IPS DF 6.9 (cell line): ENCODE measurements at regions not wholly inside any gene's neighbourhood (a gene's known extent, or its start where the extent isn't known, plus 50 kb on each side); places are given as distances from the start of the nearest gene placed in this dataset.

Source experiments
- DNase-seq: peaks from one replicate; pipeline ENCODE4 v3.0.0-alpha.2; 2013; ENCODE audit warnings: low read depth, low spot score
- H3K27ac ChIP-seq: one replicate; pipeline ENCODE4 v1.5.1; 2013; ENCODE audit warnings: low read length, control low read depth
- H3K27me3 ChIP-seq: 2 replicates; pipeline ENCODE4 v1.6.1; 2013; ENCODE audit warnings: mild to moderate bottlenecking, low read length; ENCODE audit not compliant: control insufficient read depth, insufficient read depth
- H3K36me3 ChIP-seq: 2 replicates; pipeline ENCODE4 v1.6.1; 2013; ENCODE audit warnings: low read length; ENCODE audit not compliant: control insufficient read depth, insufficient read depth
- H3K4me1 ChIP-seq: 2 replicates; pipeline ENCODE4 v1.6.1; 2013; ENCODE audit warnings: low read length; ENCODE audit not compliant: control insufficient read depth, insufficient read depth
- H3K4me3 ChIP-seq: 2 replicates; pipeline ENCODE4 v1.5.1; 2013; ENCODE audit warnings: mild to moderate bottlenecking, low read length
- H3K9me3 ChIP-seq: 2 replicates; pipeline ENCODE4 v1.6.1; 2013; ENCODE audit warnings: low read length, inconsistent platforms; ENCODE audit not compliant: control insufficient read depth, insufficient read depth
- WGBS: extraction: QIAGEN DNeasy Blood & Tissue Kit; methylation state at CpG from one replicate; pipeline ENCODE4 v1.1.7; 2013; ENCODE audit warnings: mixed read lengths, missing lambda C conversion rate; ENCODE audit not compliant: insufficient read length, insufficient coverage; 5-methylcytosine and 5-hydroxymethylcytosine counted together

DNA sequence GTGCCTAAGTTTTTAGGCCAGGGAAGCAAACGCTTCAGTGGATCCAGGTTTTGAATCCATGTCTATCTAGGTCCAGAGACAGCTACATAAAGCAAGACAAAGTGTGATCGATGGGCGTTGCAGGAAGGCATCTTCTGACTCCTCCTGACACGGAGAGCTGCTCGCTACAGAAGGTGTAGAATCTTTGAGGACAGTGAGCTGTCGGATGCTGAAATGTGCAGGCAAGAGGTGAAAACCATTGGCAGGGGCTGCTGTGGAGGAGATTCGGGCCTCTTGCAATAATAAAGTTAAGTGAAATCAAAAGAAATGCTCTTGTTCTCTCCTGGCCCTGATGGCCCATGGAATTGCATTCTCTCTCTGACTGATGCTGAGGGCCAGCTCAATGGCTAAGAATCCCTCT, 336.2 kb downstream of the CYRIA start:
- WGBS: no CpG with 5 or more reads among the region's 7 CpGs
- DNase-seq: no peak
- Histone ChIP-seq H3K36me3 (no peaks in the 10 kb centered on the region), H3K9me3 (no peaks in the 10 kb centered on the region), H3K27me3 (no peaks in the 10 kb centered on the region), H3K4me3 (no peak overlapping the region), H3K4me1 (peaks cover 5% of the 10 kb centered on the region; the same call in 1 of the 2 replicates), H3K27ac (no peak overlapping the region)

DNA sequence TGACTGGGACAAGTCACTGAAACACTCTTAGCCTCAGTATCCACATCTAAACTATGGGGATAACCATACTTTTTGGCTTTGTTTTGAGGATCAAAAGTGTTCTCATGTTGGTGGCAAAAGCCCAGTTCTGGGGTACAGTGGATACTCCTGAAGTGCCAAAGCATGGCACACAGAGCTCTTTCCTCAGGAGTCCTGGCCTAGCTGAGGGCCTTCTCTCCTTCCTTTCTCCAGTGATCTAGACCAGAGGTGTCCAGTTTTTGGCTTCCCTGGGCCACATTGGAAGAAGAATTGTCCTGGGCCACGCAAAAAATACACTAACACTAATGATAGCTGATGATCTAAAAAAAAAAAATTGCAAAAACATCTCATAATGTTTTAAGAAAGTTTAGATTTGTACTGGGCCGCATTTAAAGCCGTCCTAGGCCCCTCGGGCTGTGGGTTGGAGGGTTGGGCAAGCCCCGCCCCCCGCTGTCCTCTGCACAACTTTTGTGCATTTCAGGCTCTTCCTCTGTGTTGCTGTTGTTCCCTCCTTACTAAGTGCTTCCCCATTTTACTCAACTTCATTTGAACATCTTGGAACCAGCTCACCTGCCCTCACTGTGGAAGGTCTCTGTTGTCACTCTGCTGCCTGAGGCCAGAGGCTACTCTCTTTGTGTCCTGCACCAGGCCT, 337.0 kb downstream of the CYRIA start:
- no peak for DNase-seq
- Histone ChIP-seq H3K27ac (no peak overlapping the region), H3K4me3 (no peak overlapping the region), H3K9me3 (no peaks in the 10 kb centered on the region), H3K4me1 (0 out of 2 replicates have a peak, but pooled peaks cover 5% of the 10 kb centered on the region), H3K36me3 (no peaks in the 10 kb centered on the region), H3K27me3 (no peaks in the 10 kb centered on the region)
- no CpG with 5 or more reads among the region's 6 CpGs for WGBS

DNA sequence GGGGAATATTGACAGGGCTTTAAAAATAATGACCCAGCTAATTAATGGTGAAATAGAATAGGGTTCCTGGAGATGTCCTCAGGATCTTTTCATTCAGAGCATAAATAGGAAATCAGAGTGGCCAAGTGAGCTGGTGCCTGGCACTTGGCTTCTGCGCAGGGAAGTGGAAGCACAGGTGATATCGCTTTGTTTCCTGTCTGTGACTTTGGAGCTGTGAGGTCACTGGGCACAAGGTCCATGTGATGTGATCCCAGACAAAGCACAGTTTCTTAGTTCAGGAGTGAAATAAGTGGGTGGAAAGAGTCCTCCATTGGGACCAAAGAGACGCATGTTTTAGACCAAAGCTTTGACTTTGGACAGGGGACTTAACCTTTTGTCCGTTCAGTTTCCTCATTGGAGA, 338.3 kb downstream of the CYRIA start:
- H3K4me3 ChIP-seq: no peak overlapping the region
- WGBS: no CpG with 5 or more reads among the region's 4 CpGs

DNA sequence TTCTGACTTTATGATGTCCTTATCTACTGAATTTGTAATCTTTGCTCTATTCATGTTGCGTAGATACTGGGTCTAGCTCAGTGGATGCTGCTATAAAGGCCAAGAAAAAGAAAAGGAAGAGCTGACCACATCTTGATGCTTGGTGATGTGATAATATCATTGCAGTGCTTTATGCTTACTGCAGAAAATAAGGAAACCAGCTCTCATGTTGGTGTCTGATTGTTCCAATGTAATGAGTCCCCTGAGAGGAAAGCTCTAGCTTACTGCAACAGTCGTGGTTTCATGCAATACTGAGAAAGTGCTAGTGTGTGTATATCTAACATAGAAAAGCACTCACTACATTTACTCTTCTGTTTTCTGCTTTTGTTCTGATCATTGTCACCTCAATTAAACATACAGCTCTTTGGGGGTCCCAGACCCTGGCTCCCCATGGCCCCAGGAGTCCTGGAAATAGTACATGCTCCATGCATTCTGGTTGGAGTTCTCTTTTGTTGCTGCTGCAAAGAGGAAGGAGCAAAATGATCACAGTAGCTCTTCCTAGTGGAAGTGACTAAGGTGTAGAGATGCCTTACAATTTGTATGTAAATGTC, 338.8 kb downstream of the CYRIA start:
- no CpG with 5 or more reads among the region's 2 CpGs for WGBS
- Histone ChIP-seq H3K9me3 (no peaks in the 10 kb centered on the region), H3K4me3 (no peak overlapping the region), H3K36me3 (no peaks in the 10 kb centered on the region), H3K27me3 (no peaks in the 10 kb centered on the region), H3K4me1 (0 out of 2 replicates have a peak, but pooled peaks cover 5% of the 10 kb centered on the region), H3K27ac (no peak overlapping the region)
- no peak for DNase-seq

More for the DNA sequence above, 338.3 kb downstream of the CYRIA start:
- no peak for DNase-seq
- Histone ChIP-seq H3K27ac (no peak overlapping the region), H3K27me3 (no peaks in the 10 kb centered on the region), H3K36me3 (no peaks in the 10 kb centered on the region), H3K4me1 (0 out of 2 replicates have a peak, but pooled peaks cover 5% of the 10 kb centered on the region), H3K9me3 (no peaks in the 10 kb centered on the region)

DNA sequence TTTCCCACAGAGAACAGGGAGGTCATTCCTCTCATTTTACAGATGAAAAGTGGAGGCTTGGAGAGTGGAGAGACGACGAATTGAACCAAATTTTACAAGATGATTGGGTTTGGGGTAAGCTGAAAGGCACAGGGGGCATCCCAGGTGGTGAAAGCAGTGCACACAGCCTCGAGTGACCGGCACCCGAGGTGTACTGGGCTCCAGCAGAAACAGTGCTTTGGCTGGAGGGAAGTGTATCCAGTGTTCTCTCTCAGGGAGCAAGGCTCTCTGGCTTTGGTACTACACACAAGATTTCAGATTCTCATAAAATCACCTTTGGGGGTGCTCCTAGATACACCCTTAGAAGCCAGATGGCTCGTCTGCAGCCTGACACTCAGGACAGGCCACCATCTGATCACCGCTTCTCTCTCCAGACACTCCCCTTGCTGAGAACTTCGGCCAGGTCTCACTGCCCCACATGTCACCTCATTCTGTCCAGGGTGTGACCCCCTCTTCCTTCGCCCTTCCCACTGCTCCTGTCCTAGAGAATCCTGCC, 339.6 kb downstream of the CYRIA start:
- Histone ChIP-seq H3K27me3 (no peaks in the 10 kb centered on the region), H3K36me3 (no peaks in the 10 kb centered on the region), H3K4me3 (no peak overlapping the region), H3K27ac (no peak overlapping the region), H3K4me1 (0 out of 2 replicates have a peak, but pooled peaks cover 5% of the 10 kb centered on the region), H3K9me3 (no peaks in the 10 kb centered on the region)
- WGBS: no CpG with 5 or more reads among the region's 9 CpGs
- no peak for DNase-seq

DNA sequence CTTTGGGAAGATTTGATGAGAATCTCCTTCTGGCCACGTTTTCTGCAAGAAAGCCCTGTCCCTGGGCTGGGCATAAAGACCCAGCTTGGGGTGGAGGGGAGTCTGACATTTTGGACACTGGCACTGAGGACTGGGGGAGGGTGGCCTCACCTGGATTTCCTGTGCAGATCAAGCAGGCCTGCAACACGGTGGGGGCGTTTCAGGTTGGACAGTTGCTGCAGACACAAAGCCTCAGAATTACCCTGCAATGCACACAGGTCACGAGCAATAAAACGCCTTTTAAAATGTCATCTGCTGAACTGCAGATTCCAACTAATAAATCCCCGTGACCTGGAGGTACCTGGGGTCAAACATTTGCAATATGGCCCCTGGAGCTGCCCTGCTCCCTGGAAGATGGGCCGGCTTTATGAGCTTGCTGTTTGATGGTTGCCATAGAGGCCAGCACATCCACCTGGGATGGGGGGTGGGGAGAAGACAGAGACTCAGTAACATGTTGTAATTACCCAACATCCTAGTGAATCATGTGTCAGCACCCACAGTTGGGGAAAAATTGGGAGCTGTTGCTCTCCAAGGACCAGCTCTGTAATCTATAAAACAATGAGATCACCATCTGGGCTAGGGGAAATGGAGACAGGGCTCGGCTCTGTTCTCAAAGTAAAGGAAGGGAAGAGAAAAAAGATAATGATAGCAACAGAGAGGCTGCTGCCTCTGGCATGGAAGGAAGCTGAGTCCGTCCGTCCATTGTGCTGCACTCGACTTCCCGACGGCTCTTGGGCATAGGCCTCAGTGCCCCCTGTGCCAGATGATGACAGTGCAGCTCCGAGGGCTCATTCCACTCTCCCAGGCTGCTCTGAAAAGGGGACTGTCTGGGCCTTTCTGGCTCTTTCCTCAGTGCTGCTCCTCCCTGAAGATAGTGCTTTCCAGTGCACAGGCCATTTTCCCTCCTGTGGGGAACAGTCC, 340.3 kb downstream of the CYRIA start:
- WGBS: no CpG with 5 or more reads among the region's 14 CpGs
- no peaks in the 10 kb centered on the region for H3K36me3 ChIP-seq
- 0 out of 2 replicates have a peak, but pooled peaks cover 4% of the 10 kb centered on the region for H3K4me1 ChIP-seq
- no peak for DNase-seq
- no peaks in the 10 kb centered on the region for H3K27me3 ChIP-seq
- H3K27ac ChIP-seq: no peak overlapping the region
- no peaks in the 10 kb centered on the region for H3K9me3 ChIP-seq
- no peak overlapping the region for H3K4me3 ChIP-seq

DNA sequence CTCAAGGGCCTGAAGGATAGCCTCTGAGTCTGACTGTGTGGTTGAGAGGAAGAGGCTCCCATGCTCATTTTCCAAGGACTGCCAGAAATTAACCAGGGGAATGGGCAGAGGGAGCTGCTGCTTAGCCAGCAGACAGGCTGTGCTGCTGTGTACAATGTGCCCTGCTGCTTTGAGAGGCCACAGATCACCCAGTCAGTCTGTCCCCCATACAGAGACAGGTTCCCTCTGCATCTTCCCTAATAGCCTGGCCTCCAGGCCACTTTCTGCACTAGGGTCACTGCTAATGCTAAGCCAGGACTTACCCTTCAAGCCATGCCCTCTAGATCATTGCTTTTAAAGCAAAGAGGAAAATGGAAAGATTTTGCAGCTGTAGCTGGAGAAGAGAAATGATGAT, 341.1 kb downstream of the CYRIA start:
- 0 out of 2 replicates have a peak, but pooled peaks cover 4% of the 10 kb centered on the region for H3K4me1 ChIP-seq
- no peak overlapping the region for H3K4me3 ChIP-seq
- no peaks in the 10 kb centered on the region for H3K27me3 ChIP-seq
- H3K9me3 ChIP-seq: no peaks in the 10 kb centered on the region
- no peak for DNase-seq
- no peaks in the 10 kb centered on the region for H3K36me3 ChIP-seq
- no peak overlapping the region for H3K27ac ChIP-seq

DNA sequence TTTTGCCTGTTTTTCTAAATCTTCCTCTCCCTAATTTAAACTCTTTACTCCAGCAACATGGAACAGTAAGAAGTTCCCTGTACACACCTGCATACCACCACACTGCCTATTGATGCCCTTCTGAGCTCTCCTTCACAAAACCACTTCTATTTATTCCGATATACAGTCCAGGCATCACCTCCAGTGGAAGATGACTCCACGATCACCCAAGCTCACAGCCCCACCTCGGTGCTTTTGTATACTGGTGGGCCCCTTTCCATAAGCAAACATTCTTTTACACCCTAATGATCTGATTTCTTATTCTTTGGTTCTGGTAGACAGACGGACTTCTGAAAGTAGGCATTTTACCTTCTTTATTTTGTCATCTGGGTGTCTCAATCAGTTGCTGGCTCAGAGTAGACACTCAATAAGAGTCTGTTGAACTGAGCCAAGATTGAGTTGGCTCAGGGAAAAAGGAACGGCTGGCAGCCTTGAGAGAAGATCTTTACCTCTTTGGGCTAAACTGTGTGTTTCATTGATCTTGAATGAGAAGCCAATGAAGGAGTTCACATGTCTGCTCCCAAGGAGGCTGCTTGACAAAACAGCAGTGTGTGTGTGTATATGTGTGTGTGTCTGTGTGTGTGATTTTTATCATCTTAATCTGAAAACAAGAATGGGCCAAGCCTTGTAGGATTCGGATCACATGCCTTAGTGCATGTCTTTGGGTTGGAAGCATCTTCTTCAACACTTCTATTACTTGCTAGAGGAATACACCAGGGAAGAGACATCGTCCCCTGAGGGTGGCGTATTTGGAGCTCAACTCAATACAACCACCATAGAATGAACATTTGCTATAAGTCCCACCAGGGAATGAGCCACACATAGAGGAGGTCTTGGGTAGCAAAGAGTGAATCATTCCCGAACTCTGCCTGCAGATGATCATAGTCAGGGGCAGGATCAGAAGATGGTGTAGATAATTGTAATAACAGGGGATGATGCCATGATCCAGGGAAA, 341.8 kb downstream of the CYRIA start:
- no peak overlapping the region for H3K27ac ChIP-seq
- DNase-seq: no peak
- WGBS: no CpG with 5 or more reads among the region's 9 CpGs
- no peak overlapping the region for H3K4me3 ChIP-seq
- no peaks in the 10 kb centered on the region for H3K9me3 ChIP-seq
- H3K4me1 ChIP-seq: peaks cover 6% of the 10 kb centered on the region
- no peaks in the 10 kb centered on the region for H3K36me3 ChIP-seq
- no peaks in the 10 kb centered on the region for H3K27me3 ChIP-seq

DNA sequence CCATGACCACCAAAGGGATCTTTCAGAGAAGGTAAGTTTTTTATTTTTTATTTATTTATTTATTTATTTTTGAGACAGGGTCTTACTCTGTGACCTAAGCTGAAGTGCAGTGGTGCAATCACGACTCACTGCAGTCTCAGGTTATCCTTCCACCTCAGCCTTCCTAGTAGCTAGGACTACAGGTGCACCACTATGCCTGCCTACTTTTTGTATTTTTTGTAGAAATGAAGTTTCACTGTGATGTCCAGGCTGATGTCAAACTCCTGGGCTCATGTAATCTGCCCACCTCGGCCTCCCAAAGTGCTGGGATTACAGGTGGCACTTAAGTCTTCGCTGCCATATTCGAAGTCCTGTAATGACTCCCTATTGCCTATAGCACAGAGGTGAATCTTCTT, 342.5 kb downstream of the CYRIA start:
- H3K4me1 ChIP-seq: peaks cover 6% of the 10 kb centered on the region
- H3K27ac ChIP-seq: no peak overlapping the region
- DNase-seq: no peak
- no peaks in the 10 kb centered on the region for H3K27me3 ChIP-seq
- WGBS: no CpG with 5 or more reads among the region's 4 CpGs
- no peak overlapping the region for H3K4me3 ChIP-seq
- no peaks in the 10 kb centered on the region for H3K36me3 ChIP-seq
- H3K9me3 ChIP-seq: no peaks in the 10 kb centered on the region
